ENCODE measurements at regions not wholly inside any gene's neighbourhood (a gene's known extent, or its start where the extent isn't known, plus 50 kb on each side); places are given as distances from the start of the nearest gene placed in this dataset.

DNA sequence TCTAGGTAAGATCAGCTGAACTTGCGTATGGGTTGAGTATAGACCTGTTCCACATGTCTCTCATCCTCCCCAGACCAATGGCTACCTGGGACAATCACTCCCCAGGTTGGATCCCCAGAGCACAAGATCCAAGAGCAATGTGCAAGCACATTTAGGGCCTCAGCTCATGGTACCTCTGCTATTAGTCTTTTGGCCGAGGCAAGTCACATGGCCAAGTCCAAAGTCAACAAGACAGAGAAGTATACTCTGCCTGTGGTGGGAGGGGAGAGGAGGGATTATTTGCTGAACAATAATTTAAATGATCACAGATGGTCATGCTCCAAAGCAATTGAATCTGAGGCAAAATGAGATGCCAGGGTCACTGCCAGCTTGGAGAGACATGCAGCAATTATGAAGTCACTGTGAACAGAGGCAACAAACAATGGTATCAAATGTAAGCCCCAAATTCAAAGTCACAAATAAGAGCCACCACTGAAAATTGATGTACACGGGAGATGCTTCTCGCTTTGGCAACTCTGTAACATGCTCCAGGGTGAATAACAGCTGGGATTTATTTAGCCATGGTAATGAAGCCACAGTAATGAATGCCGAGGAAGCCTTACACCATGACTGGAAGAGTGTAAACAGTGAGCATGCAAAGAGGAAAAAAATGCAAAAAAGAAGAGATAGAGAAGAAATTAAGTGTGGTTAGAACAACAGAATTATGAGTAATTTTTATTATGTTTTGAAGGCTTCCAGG is 149.1 kb downstream of the ZNF281 start:
- TF ChIP-seq POLR2AphosphoS5 (IDR thresholded peaks at IDR 0.05; ENCODE audit: borderline replicate concordance, low read depth, low read length) (no peak), EZH2 (IDR thresholded peaks at IDR 0.05) (no peak)
